HG02870 (cell line): ENCODE measurements at regions not wholly inside any gene's neighbourhood (a gene's known extent, or its start where the extent isn't known, plus 50 kb on each side); places are given as distances from the start of the nearest gene placed in this dataset.
A peak's percentile ranks its signal among the peaks of the same experiment; 100 is the strongest.
"Not testable (repeated sequence)": the region's sequence is repeated elsewhere in the genome, so short reads cannot be mapped to it uniquely, and the experiment has no call there.

ENCODE experiments used
- ATAC-seq: cut with Tn5 transposase; IDR thresholded peaks from one replicate; pipeline ENCODE4 v1.9.1; 2021; ENCODE audit warnings: mild to moderate bottlenecking, moderate library complexity; ENCODE audit not compliant: unreplicated experiment

DNA sequence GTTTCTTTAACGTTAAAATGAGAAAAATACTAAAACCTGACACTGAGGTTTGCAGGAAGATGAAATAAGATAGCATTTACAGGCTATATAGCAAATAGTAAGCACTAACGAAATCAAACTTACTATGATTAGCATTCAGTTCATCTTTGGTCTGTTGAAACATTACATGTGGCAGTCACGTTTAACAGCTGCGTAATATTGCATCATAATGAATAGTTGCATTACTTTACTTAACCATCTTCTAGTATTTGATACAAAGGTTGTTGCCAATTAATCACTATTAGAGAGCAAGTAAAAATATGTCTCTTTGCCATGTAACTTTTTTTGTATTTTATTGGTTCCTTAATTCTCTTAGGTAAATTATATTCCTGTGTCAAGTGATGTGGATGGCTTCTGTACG, 131.8 kb upstream of the GHITM start:
- ATAC-seq: no peak

- ATAC-seq: no peak
Measured at GRCh38 chr10:84008878-84009277, 130.4 kb upstream of the GHITM start.

GRCh38 chr10:84012431-84012830, 126.9 kb upstream of the GHITM start:
- ATAC-seq: no peak

GRCh38 chr10:84012831-84013458, 126.4 kb upstream of the GHITM start:
- peak; percentile 99 for ATAC-seq

- ATAC-seq: no peak
Measured at GRCh38 chr10:84015877-84016595, 123.3 kb upstream of the GHITM start.

- ATAC-seq: no peak
Measured at GRCh38 chr10:84018826-84019225, 120.5 kb upstream of the GHITM start.

DNA sequence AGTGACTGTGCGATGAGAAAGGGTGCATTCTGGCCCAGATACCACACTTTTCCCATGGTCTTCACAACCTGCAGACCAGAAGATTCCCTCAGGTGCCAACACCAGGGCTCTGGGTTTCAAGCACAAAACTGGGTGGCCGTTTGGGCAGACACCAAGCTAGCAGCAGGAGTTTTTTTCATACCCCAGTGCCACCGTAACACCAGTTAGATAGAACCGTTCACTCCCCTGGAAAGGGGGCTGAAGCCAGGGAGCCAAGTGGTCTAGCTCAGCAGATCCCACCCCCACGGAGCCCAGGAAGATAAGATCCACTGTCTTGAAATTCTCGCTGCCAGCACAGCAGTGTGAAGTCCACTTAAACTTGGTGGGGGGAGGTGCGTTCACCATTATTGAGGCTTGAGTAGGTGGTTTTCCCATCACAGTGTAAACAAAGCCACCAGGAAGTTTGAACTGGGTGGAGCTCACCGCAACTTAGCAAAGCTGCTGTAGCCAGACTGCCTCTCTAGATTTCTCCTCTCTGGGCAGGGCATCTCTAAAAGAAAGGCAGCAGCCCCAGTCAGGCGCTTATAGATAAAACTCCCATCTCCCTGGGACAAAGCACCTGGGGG, 119.4 kb upstream of the GHITM start:
- ATAC-seq: not testable (repeated sequence)

- ATAC-seq: no peak
Measured at GRCh38 chr10:84026821-84027257, 112.5 kb upstream of the GHITM start.

DNA sequence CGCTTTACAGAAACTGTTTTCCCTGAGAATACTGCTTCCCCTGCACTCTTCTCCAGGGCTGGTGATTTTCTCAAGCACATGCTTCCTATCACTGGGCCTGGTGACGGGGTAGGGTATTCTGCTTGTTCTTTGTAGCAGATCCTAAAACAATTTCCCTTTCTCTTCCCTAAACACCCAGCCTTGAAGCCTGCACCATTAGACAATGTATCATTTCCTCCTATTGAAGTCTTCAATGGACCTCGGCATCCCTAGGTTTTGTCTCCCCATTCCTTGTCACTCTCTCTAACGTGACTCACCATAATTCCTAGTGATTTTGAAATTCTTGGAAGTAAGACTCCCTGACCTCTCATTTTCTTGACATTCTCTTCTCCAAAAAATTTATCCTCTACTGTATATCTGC, 109.5 kb upstream of the GHITM start:
- no peak for ATAC-seq

DNA sequence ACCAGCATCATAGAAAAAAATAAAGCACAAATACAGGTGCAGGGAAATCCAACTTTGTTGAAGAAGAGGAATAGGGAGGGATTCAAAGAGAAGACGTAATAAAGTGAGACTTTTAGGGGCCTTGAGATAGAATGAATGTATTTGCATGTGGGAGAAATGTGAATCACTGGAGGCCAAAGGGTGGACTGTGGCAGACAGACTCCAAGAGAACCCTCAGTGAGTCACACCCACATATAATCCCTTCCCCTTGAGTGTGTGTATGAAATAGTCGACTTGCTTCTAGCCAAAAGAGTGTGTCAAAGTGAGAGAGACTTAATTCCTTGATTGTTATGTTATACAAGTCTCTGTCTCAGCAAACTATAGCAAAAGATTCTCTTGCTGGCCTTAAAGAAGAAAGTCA, 101.3 kb upstream of the GHITM start:
- ATAC-seq: no peak

- ATAC-seq: no peak
Measured at GRCh38 chr10:84039957-84040356, 99.4 kb upstream of the GHITM start.

DNA sequence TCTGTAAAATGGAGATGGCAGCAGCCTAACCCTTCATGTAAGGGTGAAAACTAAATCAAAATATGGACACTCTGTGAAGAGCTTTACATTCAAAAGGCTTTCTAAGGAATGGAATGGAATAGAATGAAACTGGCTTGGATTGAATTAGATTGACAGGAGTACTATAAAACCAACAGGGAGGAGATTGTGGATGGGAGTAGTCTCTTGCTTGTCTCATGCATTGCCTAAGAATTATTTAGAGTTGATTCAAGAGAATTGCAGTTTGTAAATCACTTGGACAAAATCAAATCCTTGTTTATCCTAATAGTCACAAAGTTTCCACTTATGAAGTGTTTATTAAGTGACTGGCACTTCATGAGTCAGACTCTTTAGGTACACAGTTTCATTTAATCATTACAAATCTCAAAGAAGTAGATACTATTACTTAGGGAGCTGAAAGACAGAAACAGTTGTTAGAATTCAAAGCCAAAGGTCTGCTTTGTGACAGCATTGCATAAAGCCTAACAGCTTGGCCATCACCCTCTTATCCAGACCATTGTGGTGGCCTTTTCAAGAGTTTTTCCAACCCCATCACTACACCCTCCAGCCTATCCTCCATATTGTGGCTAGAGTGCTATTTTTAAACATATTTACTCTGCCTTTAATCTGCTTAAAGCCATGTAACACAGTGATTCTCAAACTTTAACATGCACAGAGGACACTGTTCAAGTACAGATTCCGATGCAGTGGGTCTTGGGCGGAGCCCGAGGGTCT, 91.9 kb upstream of the GHITM start:
- no peak for ATAC-seq

GRCh38 chr10:84049645-84050011, 89.7 kb upstream of the GHITM start:
- no peak for ATAC-seq

DNA sequence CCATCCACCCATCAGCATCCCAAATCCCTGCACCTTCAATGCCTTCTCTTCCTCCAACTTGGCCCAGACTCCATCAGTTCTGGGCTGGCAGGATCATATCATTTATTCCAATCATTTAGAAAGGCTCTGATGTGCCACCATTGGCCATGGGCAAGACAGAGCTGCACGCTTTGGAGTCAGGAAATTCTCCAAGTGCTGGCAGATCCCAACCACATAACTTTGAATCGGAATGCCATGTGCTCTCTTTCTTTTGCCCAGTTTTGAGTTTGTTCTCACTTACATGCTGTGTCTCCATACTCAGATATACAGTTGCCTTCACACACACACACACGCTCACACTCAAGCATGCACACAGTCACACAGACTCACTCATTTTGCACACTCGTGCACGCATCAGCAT, 85.7 kb upstream of the GHITM start:
- no peak for ATAC-seq

- ATAC-seq: no peak
Measured at GRCh38 chr10:84054743-84055142, 84.6 kb upstream of the GHITM start.

- ATAC-seq: no peak
Measured at GRCh38 chr10:84059526-84059925, 79.8 kb upstream of the GHITM start.

DNA sequence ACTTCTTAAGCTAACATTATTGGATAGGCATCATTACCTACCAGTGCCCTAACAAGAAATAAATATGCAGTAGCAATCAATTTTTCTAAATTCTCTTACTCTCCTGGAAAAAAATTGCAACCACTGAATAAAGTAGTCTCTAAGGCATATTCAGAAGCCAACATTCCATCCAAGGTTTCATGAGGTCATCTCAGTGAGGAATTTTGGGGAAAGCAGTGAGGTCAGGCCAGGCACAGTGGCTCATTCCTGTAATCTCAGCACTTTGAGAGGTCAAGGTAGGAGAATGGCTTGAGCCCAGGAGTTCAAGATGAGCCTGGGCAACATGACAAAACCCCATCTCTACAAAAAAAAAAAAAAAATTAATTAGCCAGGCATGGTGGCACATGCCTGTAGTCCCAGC, 75.9 kb upstream of the GHITM start:
- no peak for ATAC-seq

DNA sequence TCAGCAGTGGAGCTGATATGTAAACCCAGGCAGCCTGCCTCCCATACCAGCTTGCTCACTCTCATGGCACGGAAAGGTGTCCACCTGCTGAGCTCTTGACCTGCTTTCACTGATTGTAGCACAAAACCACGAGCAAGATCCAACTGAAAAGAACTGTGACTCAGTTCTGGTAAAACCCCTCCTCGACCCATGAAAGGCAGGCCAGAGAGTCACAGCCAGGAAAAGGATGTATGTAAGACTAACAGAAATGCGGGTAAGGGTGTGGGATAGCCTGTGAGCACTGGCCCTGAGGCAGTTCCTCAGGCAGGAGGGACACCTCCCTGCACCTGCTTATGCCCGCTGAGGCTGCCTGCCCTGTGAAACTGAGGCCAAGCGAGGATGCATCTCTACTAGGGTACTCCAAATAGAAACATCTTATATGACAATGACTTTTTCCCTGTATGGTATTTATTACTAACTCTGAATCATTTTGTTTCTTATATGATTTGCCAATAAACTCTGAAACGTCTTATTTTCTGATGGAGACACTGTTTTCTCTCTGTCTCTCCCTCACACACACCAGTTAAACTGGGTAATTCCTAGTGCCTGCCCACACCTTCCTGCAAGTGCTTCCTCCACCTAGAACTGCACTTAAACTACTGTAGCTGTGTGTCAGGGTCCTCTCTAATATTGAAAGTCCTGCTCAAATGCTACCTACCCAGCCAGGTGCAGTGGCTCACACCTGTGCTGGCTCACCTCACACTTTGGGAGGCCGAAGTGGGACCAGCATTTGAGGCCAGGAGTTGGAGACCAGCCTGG, 73.3 kb upstream of the GHITM start:
- no peak for ATAC-seq

GRCh38 chr10:84074521-84074920, 64.8 kb upstream of the GHITM start:
- no peak for ATAC-seq

- no peak for ATAC-seq
Measured at GRCh38 chr10:84075226-84076046, 63.9 kb upstream of the GHITM start.
